T-cell (primary cell): ENCODE measurements at regions not wholly inside any gene's neighbourhood (a gene's known extent, or its start where the extent isn't known, plus 50 kb on each side); places are given as distances from the start of the nearest gene placed in this dataset.

Experiments
- ATAC-seq, 4 experiments: fragments of 200-7000 bp in 3 of 4; fragments of 150-1000 bp in 1 of 4; cut with Tn5 transposase; replicated peaks in 1 of 4; 1 replicate in 3 of 4; 2 replicates in 1 of 4; pipeline ENCODE4 v1.10.0; 2021; ENCODE audit warnings: moderate library complexity in 3 of 4, mild to moderate bottlenecking in 2 of 4, moderate number of reproducible peaks in 1 of 4
- CTCF ChIA-PET, 2 donors: fragments of 300-600 bp; sonication (Branson Sonifier 250); formaldehyde crosslinking; loops; one replicate each; lab custom pipeline; 2022; ENCODE audit warnings: antibody characterized with exemption in 2 of 2; lab: Charles Lee
- POLR2A ChIA-PET, 2 donors: fragments of 300-600 bp; sonication (Branson Sonifier 250); formaldehyde crosslinking; loops; one replicate each; lab custom pipeline; 2022; ENCODE audit warnings: antibody characterized with exemption in 2 of 2; lab: Charles Lee
- DNase-seq, 35 experiments: peaks; one replicate each; pipeline versions ENCODE4 v3.0.0 to v3.0.0-alpha.2; 2013 to 2023
- H3K27ac ChIP-seq: one replicate; pipeline ENCODE4 v1.5.1; 2013; ENCODE audit warnings: low read length
- H3K27me3 ChIP-seq, 2 experiments: replicated peaks in 1 of 2; 1 replicate in 1 of 2; 2 replicates in 1 of 2; pipeline versions ENCODE4 v1.6.1 to v1.7.0; 2013; ENCODE audit warnings: low read length in 1 of 2, mixed read lengths in 1 of 2; ENCODE audit not compliant: control insufficient read depth in 2 of 2, insufficient read depth in 2 of 2; ENCODE audit errors: extremely low read depth in 1 of 2
- H3K36me3 ChIP-seq, 2 donors: 1 replicate in 1 of 2; 2 replicates in 1 of 2; pipeline versions ENCODE4 v1.6.1 to v1.7.0; 2013; ENCODE audit warnings: low read length in 1 of 2; ENCODE audit not compliant: control insufficient read depth in 2 of 2, insufficient read depth in 1 of 2; ENCODE audit errors: extremely low read depth in 1 of 2
- H3K4me1 ChIP-seq, 2 experiments: 1 replicate in 1 of 2; 2 replicates in 1 of 2; pipeline versions ENCODE4 v1.6.1 to v1.7.0; 2013; ENCODE audit warnings: low read length in 2 of 2, mixed read lengths in 1 of 2; ENCODE audit not compliant: insufficient read depth in 2 of 2, control insufficient read depth in 1 of 2; ENCODE audit errors: extremely low read depth in 1 of 2
- H3K4me3 ChIP-seq, 2 donors: 1 replicate in 1 of 2; 2 replicates in 1 of 2; pipeline versions ENCODE4 v1.5.1 to v1.7.0; 2013; ENCODE audit warnings: mild to moderate bottlenecking in 2 of 2, low read length in 1 of 2, moderate library complexity in 1 of 2; ENCODE audit not compliant: control insufficient read depth in 1 of 2; ENCODE audit errors: extremely low read depth in 1 of 2
- H3K9me3 ChIP-seq: 2 replicates; pipeline ENCODE4 v1.7.0; 2013
- H3K27ac Mint-ChIP-seq, 2 donors: one replicate each; pipeline ENCODE4 v1.8.0; 2020 to 2021; ENCODE audit warnings: mild to moderate bottlenecking in 2 of 2, mixed read lengths in 2 of 2
- H3K27me3 Mint-ChIP-seq, 2 donors: one replicate each; pipeline ENCODE4 v1.8.0; 2021 to 2022; ENCODE audit warnings: mixed read lengths in 2 of 2
- H3K36me3 Mint-ChIP-seq: one replicate; pipeline ENCODE4 v1.8.0; 2021; ENCODE audit warnings: mixed read lengths
- H3K4me1 Mint-ChIP-seq, 3 donors: one replicate each; pipeline ENCODE4 v1.8.0; 2020 to 2022; ENCODE audit warnings: mixed read lengths in 3 of 3, mild to moderate bottlenecking in 1 of 3
- H3K4me3 Mint-ChIP-seq, 3 donors: one replicate each; pipeline ENCODE4 v1.8.0; 2020 to 2022; ENCODE audit warnings: mild to moderate bottlenecking in 3 of 3, mixed read lengths in 3 of 3, moderate library complexity in 3 of 3
- H3K9me3 Mint-ChIP-seq, 3 donors: one replicate each; pipeline ENCODE4 v1.8.0; 2020 to 2022; ENCODE audit warnings: mixed read lengths in 3 of 3
- WGBS: methylation state at CpG from one replicate; pipeline ENCODE4 v1.1.5; 2013; ENCODE audit warnings: missing lambda C conversion rate; ENCODE audit not compliant: insufficient coverage; 5-methylcytosine and 5-hydroxymethylcytosine counted together

GRCh38 chr9:120182011-120182410 is 398.0 kb downstream of the CDK5RAP2 start:
- Histone ChIP-seq H3K27me3 (peaks cover 0 to 2% of the 10 kb centered on the region in 2 experiments), H3K9me3 (no peaks in the 10 kb centered on the region), H3K4me3 (no peak overlapping the region), H3K4me1 (no peaks in the 10 kb centered on the region), H3K27ac (no peak overlapping the region), H3K36me3 (no peaks in the 10 kb centered on the region)
- Mint-ChIP-seq H3K27ac (no peak overlapping the region), H3K36me3 (no peaks in the 10 kb centered on the region), H3K4me1 (no peaks in the 10 kb centered on the region), H3K4me3 (no peak overlapping the region), H3K27me3 (peaks cover 0 to 13% of the 10 kb centered on the region in 2 donors), H3K9me3 (peaks cover 3 to 11% (median 4%) of the 10 kb centered on the region in 3 donors)
- ATAC-seq (no peak), DNase-seq (no peak)
- ChIA-PET CTCF (no interaction called here), POLR2A (no interaction called here)
- WGBS: no CpG with 5 or more reads among the region's 1 CpG

GRCh38 chr9:120177121-120177520 is 402.8 kb downstream of the CDK5RAP2 start:
- Mint-ChIP-seq H3K4me1 (no peaks in the 10 kb centered on the region), H3K27ac (no peak overlapping the region), H3K9me3 (peaks cover 0 to 11% (median 0%) of the 10 kb centered on the region in 3 donors), H3K27me3 (peaks cover 0 to 7% of the 10 kb centered on the region in 2 donors), H3K36me3 (no peaks in the 10 kb centered on the region), H3K4me3 (no peak overlapping the region)
- ChIA-PET CTCF (no interaction called here), POLR2A (no interaction called here)
- H3K27ac ChIP-seq: no peak overlapping the region
- no peak overlapping the region for H3K4me3 ChIP-seq
- H3K9me3 ChIP-seq: no peaks in the 10 kb centered on the region
- H3K36me3 ChIP-seq: no peaks in the 10 kb centered on the region
- ATAC-seq: no peak
- 75% methylated on average over 1 of the region's 1 CpG for WGBS
- no peak for DNase-seq
- no peaks in the 10 kb centered on the region for H3K4me1 ChIP-seq
- peaks cover 0 to 2% of the 10 kb centered on the region in 2 experiments for H3K27me3 ChIP-seq

GRCh38 chr9:120175031-120175430 is 404.9 kb downstream of the CDK5RAP2 start:
- POLR2A ChIA-PET: no interaction called here
- no peaks in the 10 kb centered on the region for H3K4me1 ChIP-seq
- H3K4me3 Mint-ChIP-seq: no peak overlapping the region

GRCh38 chr9:120161776-120162175 is 418.2 kb downstream of the CDK5RAP2 start:
- H3K36me3 ChIP-seq: no peaks in the 10 kb centered on the region
- no CpG with 5 or more reads among the region's 7 CpGs for WGBS
- Mint-ChIP-seq H3K36me3 (no peaks in the 10 kb centered on the region), H3K27me3 (peaks cover 0 to 6% of the 10 kb centered on the region in 2 donors), H3K4me3 (no peak overlapping the region), H3K27ac (no peak overlapping the region), H3K4me1 (no peaks in the 10 kb centered on the region), H3K9me3 (peaks cover 3 to 11% (median 4%) of the 10 kb centered on the region in 3 donors)
- DNase-seq: no peak
- CTCF ChIA-PET: no interaction called here
- no peaks in the 10 kb centered on the region for H3K9me3 ChIP-seq
- H3K27me3 ChIP-seq: no peaks in the 10 kb centered on the region
- no peaks in the 10 kb centered on the region for H3K4me1 ChIP-seq
- H3K27ac ChIP-seq: no peak overlapping the region
- no peak overlapping the region for H3K4me3 ChIP-seq
- POLR2A ChIA-PET: no interaction called here
- ATAC-seq: no peak

More at GRCh38 chr9:120175031-120175430, 404.9 kb downstream of the CDK5RAP2 start:
- no peaks in the 10 kb centered on the region for H3K36me3 ChIP-seq
- CTCF ChIA-PET: no interaction called here
- no peak overlapping the region for H3K4me3 ChIP-seq
- Mint-ChIP-seq H3K36me3 (no peaks in the 10 kb centered on the region), H3K4me1 (no peaks in the 10 kb centered on the region), H3K27me3 (peaks cover 0 to 18% of the 10 kb centered on the region in 2 donors), H3K9me3 (peaks cover 0 to 22% (median 0%) of the 10 kb centered on the region in 3 donors), H3K27ac (no peak overlapping the region)
- H3K27me3 ChIP-seq: peaks cover 0 to 2% of the 10 kb centered on the region in 2 experiments
- H3K27ac ChIP-seq: no peak overlapping the region
- WGBS: no CpG with 5 or more reads among the region's 2 CpGs
- ATAC-seq (no peak), DNase-seq (no peak)
- H3K9me3 ChIP-seq: no peaks in the 10 kb centered on the region

GRCh38 chr9:120158221-120158620 is 421.7 kb downstream of the CDK5RAP2 start:
- no CpG with 5 or more reads among the region's 1 CpG for WGBS
- Histone ChIP-seq H3K9me3 (no peaks in the 10 kb centered on the region), H3K4me1 (no peaks in the 10 kb centered on the region), H3K36me3 (no peaks in the 10 kb centered on the region), H3K4me3 (no peak overlapping the region), H3K27me3 (no peaks in the 10 kb centered on the region), H3K27ac (no peak overlapping the region)
- Mint-ChIP-seq H3K4me1 (no peaks in the 10 kb centered on the region), H3K27ac (no peak overlapping the region), H3K4me3 (no peak overlapping the region), H3K36me3 (no peaks in the 10 kb centered on the region), H3K9me3 (peaks cover 3 to 11% (median 8%) of the 10 kb centered on the region in 3 donors), H3K27me3 (peaks cover 0 to 20% of the 10 kb centered on the region in 2 donors)
- DNase-seq (no peak), ATAC-seq (no peak)
- ChIA-PET POLR2A (no interaction called here), CTCF (no interaction called here)

- H3K4me1 ChIP-seq: no peaks in the 10 kb centered on the region
- H3K36me3 ChIP-seq: no peaks in the 10 kb centered on the region
- H3K36me3 Mint-ChIP-seq: no peaks in the 10 kb centered on the region
- no peak overlapping the region for H3K27ac Mint-ChIP-seq
- DNase-seq: no peak
- H3K27me3 ChIP-seq: no peaks in the 10 kb centered on the region
- WGBS: 53% methylated on average over 5 of the region's 8 CpGs
- H3K4me3 ChIP-seq: no peak overlapping the region
- no peaks in the 10 kb centered on the region for H3K4me1 Mint-ChIP-seq
- peaks cover 0 to 15% of the 10 kb centered on the region in 2 donors for H3K27me3 Mint-ChIP-seq
- CTCF ChIA-PET: no interaction called here
- POLR2A ChIA-PET: no interaction called here
- no peaks in the 10 kb centered on the region for H3K9me3 ChIP-seq
- H3K9me3 Mint-ChIP-seq: peaks cover 3 to 10% (median 8%) of the 10 kb centered on the region in 3 donors
- no peak overlapping the region for H3K4me3 Mint-ChIP-seq
- no peak overlapping the region for H3K27ac ChIP-seq
- ATAC-seq: no peak
Observed at GRCh38 chr9:120156376-120156775, 423.6 kb downstream of the CDK5RAP2 start.

- no peak for DNase-seq
- CTCF ChIA-PET: no interaction called here
- no peaks in the 10 kb centered on the region for H3K4me1 Mint-ChIP-seq
- H3K9me3 Mint-ChIP-seq: peaks cover 0 to 4% (median 0%) of the 10 kb centered on the region in 3 donors
- Histone ChIP-seq H3K27me3 (no peaks in the 10 kb centered on the region), H3K36me3 (no peaks in the 10 kb centered on the region), H3K4me1 (no peaks in the 10 kb centered on the region), H3K9me3 (no peaks in the 10 kb centered on the region), H3K27ac (no peak overlapping the region), H3K4me3 (no peak overlapping the region)
- POLR2A ChIA-PET: no interaction called here
- no CpG with 5 or more reads among the region's 1 CpG for WGBS
- peaks cover 0 to 15% of the 10 kb centered on the region in 2 donors for H3K27me3 Mint-ChIP-seq
- no peak overlapping the region for H3K4me3 Mint-ChIP-seq
- H3K36me3 Mint-ChIP-seq: no peaks in the 10 kb centered on the region
- no peak overlapping the region for H3K27ac Mint-ChIP-seq
- ATAC-seq: no peak
Observed at GRCh38 chr9:120153258-120153657, 426.7 kb downstream of the CDK5RAP2 start.
